ENCODE measurements at regions not wholly inside any gene's neighbourhood (a gene's known extent, or its start where the extent isn't known, plus 50 kb on each side); places are given as distances from the start of the nearest gene placed in this dataset.

DNA sequence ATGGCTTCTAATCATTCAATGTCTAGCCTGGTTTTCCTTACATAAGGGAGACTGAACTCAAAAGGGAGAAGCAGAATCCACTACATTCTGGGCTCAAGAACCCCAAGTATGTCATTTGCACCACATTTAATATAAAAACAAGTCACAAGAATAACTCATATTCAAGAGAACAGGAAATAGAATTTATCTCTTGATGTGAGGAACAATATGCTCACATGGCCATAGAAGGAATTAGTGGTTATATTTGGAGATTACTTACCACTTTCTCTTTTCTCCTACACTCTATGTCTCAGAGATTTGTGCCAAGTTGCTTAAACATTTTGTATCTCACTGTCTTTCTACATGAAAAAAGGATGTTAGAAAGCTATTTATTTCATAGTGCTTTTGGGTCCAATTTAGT, 922.6 kb upstream of the PABPC4L start (continued):
- TF ChIP-seq, protein P1, sequence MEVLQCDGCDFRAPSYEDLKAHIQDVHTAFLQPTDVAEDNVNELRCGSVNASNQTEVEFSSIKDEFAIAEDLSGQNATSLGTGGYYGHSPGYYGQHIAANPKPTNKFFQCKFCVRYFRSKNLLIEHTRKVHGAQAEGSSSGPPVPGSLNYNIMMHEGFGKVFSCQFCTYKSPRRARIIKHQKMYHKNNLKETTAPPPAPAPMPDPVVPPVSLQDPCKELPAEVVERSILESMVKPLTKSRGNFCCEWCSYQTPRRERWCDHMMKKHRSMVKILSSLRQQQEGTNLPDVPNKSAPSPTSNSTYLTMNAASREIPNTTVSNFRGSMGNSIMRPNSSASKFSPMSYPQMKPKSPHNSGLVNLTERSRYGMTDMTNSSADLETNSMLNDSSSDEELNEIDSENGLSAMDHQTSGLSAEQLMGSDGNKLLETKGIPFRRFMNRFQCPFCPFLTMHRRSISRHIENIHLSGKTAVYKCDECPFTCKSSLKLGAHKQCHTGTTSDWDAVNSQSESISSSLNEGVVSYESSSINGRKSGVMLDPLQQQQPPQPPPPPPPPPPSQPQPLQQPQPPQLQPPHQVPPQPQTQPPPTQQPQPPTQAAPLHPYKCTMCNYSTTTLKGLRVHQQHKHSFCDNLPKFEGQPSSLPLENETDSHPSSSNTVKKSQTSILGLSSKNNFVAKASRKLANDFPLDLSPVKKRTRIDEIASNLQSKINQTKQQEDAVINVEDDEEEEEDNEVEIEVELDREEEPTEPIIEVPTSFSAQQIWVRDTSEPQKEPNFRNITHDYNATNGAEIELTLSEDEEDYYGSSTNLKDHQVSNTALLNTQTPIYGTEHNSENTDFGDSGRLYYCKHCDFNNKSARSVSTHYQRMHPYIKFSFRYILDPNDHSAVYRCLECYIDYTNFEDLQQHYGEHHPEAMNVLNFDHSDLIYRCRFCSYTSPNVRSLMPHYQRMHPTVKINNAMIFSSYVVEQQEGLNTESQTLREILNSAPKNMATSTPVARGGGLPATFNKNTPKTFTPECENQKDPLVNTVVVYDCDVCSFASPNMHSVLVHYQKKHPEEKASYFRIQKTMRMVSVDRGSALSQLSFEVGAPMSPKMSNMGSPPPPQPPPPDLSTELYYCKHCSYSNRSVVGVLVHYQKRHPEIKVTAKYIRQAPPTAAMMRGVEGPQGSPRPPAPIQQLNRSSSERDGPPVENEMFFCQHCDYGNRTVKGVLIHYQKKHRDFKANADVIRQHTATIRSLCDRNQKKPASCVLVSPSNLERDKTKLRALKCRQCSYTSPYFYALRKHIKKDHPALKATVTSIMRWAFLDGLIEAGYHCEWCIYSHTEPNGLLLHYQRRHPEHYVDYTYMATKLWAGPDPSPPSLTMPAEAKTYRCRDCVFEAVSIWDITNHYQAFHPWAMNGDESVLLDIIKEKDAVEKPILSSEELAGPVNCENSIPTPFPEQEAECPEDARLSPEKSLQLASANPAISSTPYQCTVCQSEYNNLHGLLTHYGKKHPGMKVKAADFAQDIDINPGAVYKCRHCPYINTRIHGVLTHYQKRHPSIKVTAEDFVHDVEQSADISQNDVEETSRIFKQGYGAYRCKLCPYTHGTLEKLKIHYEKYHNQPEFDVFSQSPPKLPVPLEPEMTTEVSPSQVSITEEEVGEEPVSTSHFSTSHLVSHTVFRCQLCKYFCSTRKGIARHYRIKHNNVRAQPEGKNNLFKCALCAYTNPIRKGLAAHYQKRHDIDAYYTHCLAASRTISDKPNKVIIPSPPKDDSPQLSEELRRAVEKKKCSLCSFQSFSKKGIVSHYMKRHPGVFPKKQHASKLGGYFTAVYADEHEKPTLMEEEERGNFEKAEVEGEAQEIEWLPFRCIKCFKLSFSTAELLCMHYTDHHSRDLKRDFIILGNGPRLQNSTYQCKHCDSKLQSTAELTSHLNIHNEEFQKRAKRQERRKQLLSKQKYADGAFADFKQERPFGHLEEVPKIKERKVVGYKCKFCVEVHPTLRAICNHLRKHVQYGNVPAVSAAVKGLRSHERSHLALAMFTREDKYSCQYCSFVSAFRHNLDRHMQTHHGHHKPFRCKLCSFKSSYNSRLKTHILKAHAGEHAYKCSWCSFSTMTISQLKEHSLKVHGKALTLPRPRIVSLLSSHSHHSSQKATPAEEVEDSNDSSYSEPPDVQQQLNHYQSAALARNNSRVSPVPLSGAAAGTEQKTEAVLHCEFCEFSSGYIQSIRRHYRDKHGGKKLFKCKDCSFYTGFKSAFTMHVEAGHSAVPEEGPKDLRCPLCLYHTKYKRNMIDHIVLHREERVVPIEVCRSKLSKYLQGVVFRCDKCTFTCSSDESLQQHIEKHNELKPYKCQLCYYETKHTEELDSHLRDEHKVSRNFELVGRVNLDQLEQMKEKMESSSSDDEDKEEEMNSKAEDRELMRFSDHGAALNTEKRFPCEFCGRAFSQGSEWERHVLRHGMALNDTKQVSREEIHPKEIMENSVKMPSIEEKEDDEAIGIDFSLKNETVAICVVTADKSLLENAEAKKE (CRISPR knock-in tag; IDR thresholded peaks at IDR 0.05) = no peak
- TF ChIP-seq STAT1 (IDR thresholded peaks at IDR 0.05; ENCODE audit: unreplicated experiment) (no peak), NANOG (IDR thresholded peaks at IDR 0.05; ENCODE audit: borderline replicate concordance) (no peak), EZH2phosphoT487 (IDR thresholded peaks at IDR 0.05; ENCODE audit: unreplicated experiment) (no peak), ZNF331 (CRISPR knock-in tag; IDR thresholded peaks at IDR 0.05; ENCODE audit: low read depth) (no peak), EZH2 (IDR thresholded peaks at IDR 0.05; ENCODE audit: low read depth, unreplicated experiment) (no peak), POLR2AphosphoS5 (IDR thresholded peaks at IDR 0.05; ENCODE audit: low read depth) (no peak)
- TF ChIP-seq, protein P2, sequence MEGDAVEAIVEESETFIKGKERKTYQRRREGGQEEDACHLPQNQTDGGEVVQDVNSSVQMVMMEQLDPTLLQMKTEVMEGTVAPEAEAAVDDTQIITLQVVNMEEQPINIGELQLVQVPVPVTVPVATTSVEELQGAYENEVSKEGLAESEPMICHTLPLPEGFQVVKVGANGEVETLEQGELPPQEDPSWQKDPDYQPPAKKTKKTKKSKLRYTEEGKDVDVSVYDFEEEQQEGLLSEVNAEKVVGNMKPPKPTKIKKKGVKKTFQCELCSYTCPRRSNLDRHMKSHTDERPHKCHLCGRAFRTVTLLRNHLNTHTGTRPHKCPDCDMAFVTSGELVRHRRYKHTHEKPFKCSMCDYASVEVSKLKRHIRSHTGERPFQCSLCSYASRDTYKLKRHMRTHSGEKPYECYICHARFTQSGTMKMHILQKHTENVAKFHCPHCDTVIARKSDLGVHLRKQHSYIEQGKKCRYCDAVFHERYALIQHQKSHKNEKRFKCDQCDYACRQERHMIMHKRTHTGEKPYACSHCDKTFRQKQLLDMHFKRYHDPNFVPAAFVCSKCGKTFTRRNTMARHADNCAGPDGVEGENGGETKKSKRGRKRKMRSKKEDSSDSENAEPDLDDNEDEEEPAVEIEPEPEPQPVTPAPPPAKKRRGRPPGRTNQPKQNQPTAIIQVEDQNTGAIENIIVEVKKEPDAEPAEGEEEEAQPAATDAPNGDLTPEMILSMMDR (conservative IDR thresholded peaks at IDR 0.05; ENCODE audit: low read depth in 2 of 2) = no peak
- TF ChIP-seq, protein P3, sequence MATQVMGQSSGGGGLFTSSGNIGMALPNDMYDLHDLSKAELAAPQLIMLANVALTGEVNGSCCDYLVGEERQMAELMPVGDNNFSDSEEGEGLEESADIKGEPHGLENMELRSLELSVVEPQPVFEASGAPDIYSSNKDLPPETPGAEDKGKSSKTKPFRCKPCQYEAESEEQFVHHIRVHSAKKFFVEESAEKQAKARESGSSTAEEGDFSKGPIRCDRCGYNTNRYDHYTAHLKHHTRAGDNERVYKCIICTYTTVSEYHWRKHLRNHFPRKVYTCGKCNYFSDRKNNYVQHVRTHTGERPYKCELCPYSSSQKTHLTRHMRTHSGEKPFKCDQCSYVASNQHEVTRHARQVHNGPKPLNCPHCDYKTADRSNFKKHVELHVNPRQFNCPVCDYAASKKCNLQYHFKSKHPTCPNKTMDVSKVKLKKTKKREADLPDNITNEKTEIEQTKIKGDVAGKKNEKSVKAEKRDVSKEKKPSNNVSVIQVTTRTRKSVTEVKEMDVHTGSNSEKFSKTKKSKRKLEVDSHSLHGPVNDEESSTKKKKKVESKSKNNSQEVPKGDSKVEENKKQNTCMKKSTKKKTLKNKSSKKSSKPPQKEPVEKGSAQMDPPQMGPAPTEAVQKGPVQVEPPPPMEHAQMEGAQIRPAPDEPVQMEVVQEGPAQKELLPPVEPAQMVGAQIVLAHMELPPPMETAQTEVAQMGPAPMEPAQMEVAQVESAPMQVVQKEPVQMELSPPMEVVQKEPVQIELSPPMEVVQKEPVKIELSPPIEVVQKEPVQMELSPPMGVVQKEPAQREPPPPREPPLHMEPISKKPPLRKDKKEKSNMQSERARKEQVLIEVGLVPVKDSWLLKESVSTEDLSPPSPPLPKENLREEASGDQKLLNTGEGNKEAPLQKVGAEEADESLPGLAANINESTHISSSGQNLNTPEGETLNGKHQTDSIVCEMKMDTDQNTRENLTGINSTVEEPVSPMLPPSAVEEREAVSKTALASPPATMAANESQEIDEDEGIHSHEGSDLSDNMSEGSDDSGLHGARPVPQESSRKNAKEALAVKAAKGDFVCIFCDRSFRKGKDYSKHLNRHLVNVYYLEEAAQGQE (IDR thresholded peaks at IDR 0.05; ENCODE audit: unreplicated experiment) = no peak
